Suprapubic skin (tissue), 4 donors: ENCODE measurements at regions not wholly inside any gene's neighbourhood (a gene's known extent, or its start where the extent isn't known, plus 50 kb on each side); places are given as distances from the start of the nearest gene placed in this dataset.

Experiments used
- CTCF ChIP-seq, 2 donors: fragments of 200-600 bp in 1 of 2; fragments of 450-650 bp in 1 of 2; sonication (generic) in 1 of 2; IDR thresholded peaks; one replicate each; pipeline ENCODE4 v1.5.1; 2016 to 2019; ENCODE audit warnings: antibody characterized with exemption in 2 of 2, mild to moderate bottlenecking in 1 of 2, moderate library complexity in 1 of 2
- EP300 ChIP-seq: sonication (generic); formaldehyde crosslinking; IDR thresholded peaks from one replicate; pipeline ENCODE4 v1.6.1; 2017; ENCODE audit warnings: antibody characterized with exemption
- POLR2A ChIP-seq, 2 donors: fragments of 450-650 bp; IDR thresholded peaks; one replicate each; pipeline ENCODE4 v1.6.1; 2017; ENCODE audit warnings: antibody characterized with exemption in 2 of 2, mild to moderate bottlenecking in 2 of 2, moderate library complexity in 2 of 2
- POLR2AphosphoS5 ChIP-seq, 3 donors: sonication (generic); formaldehyde crosslinking; IDR thresholded peaks; one replicate each; pipeline ENCODE4 v1.6.1; 2017; ENCODE audit warnings: antibody characterized with exemption in 3 of 3

DNA sequence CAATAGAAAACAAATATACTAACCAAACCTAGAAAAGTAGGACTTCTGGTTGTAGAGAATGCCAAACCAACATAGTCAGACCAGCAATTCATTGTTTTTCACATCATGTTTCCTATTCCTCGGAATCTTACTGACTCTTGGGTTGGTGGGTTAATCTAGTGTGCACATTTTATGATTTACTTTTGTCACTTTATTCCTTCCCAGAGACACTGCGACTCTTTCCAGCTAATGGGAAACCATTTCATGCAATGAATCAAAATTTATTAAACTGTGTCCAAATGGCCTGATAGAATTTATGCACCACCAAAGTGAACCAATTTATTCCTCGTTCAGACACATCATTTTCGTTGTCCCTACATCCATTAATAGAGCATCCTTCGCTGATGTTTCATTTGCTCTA is 464.9 kb downstream of the RPS29 start:
- no peak for TF ChIP-seq CTCF (IDR thresholded peaks at IDR 0.05)
- no peak for TF ChIP-seq EP300
- no peak for TF ChIP-seq POLR2AphosphoS5 (IDR thresholded peaks at IDR 0.05)
- TF ChIP-seq POLR2A (IDR thresholded peaks at IDR 0.05) = no peak
